Activated B cell treated with CpG ODN at 0.5 μM for 24 hours (primary cell): ENCODE measurements at regions not wholly inside any gene's neighbourhood (a gene's known extent, or its start where the extent isn't known, plus 50 kb on each side); places are given as distances from the start of the nearest gene placed in this dataset.

Experiments
- ATAC-seq: fragments of 200-7000 bp; cut with Tn5 transposase; one replicate; pipeline ENCODE4 v1.10.0; 2021; ENCODE audit warnings: low read depth, mild to moderate bottlenecking, moderate library complexity
- CTCF ChIA-PET: fragments of 350-600 bp; sonication (Branson Sonifier 250); formaldehyde crosslinking; loops from one replicate; lab custom pipeline; 2021; ENCODE audit warnings: antibody characterized with exemption; lab: Charles Lee
- POLR2A ChIA-PET: fragments of 350-600 bp; sonication (Branson Sonifier 250); formaldehyde crosslinking; loops from one replicate; lab custom pipeline; 2021; ENCODE audit warnings: antibody characterized with exemption; lab: Charles Lee
- DNase-seq: peaks from one replicate; pipeline ENCODE4 v3.0.0; 2022
- H3K27ac Mint-ChIP-seq: one replicate; pipeline ENCODE4 v1.8.0; 2020; ENCODE audit warnings: mixed read lengths
- H3K27me3 Mint-ChIP-seq: one replicate; pipeline ENCODE4 v1.8.0; 2021; ENCODE audit warnings: mixed read lengths
- H3K36me3 Mint-ChIP-seq: one replicate; pipeline ENCODE4 v1.8.0; 2021; ENCODE audit warnings: low read depth, mixed read lengths
- H3K4me1 Mint-ChIP-seq: one replicate; pipeline ENCODE4 v1.8.0; 2021; ENCODE audit warnings: mixed read lengths
- H3K4me3 Mint-ChIP-seq: one replicate; pipeline ENCODE4 v1.8.0; 2020; ENCODE audit warnings: mild to moderate bottlenecking, mixed read lengths
- H3K9me3 Mint-ChIP-seq: one replicate; pipeline ENCODE4 v1.8.0; 2020; ENCODE audit warnings: mixed read lengths
- intact Hi-C: fragments of 100-400 bp; cut with micrococcal nuclease; formaldehyde crosslinking; loops from one replicate; pipeline ENCODE4 v1.15.1; 2024
- TF ChIP-seq, protein P1 (sequence below): fragments of 200-600 bp; IDR thresholded peaks from one replicate; pipeline ENCODE4 v1.8.0; 2022; ENCODE audit warnings: antibody characterized with exemption, mild to moderate bottlenecking

DNA sequence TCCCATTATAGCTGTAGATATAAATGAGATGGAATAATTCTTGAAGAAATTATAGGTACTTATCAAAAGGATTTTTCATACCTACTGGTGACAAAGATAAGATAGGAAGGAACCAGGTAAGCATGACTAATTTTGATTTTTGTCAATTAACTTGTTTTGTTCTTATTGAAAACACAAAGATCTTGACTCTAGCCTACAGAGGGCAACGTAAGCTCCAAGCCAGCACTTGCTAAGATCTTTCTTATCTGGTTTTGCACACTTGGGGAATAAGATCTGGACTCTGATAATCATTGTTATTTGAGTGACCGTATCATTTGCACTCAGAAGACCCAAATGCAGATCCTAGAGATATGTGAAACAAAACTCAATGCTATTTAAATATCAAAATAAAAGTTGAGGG is 223.4 kb downstream of the VEGFC start:
- Mint-ChIP-seq H3K4me1 (no peaks in the 10 kb centered on the region), H3K27ac (no peak overlapping the region), H3K9me3 (no peaks in the 10 kb centered on the region), H3K36me3 (no peaks in the 10 kb centered on the region), H3K4me3 (no peak overlapping the region), H3K27me3 (no peaks in the 10 kb centered on the region)
- TF ChIP-seq, protein P1, sequence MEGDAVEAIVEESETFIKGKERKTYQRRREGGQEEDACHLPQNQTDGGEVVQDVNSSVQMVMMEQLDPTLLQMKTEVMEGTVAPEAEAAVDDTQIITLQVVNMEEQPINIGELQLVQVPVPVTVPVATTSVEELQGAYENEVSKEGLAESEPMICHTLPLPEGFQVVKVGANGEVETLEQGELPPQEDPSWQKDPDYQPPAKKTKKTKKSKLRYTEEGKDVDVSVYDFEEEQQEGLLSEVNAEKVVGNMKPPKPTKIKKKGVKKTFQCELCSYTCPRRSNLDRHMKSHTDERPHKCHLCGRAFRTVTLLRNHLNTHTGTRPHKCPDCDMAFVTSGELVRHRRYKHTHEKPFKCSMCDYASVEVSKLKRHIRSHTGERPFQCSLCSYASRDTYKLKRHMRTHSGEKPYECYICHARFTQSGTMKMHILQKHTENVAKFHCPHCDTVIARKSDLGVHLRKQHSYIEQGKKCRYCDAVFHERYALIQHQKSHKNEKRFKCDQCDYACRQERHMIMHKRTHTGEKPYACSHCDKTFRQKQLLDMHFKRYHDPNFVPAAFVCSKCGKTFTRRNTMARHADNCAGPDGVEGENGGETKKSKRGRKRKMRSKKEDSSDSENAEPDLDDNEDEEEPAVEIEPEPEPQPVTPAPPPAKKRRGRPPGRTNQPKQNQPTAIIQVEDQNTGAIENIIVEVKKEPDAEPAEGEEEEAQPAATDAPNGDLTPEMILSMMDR, result no peak
- DNase-seq, result no peak
- intact Hi-C loops, result no loop called here
- no peak for ATAC-seq
- POLR2A ChIA-PET, result no interaction called here
- CTCF ChIA-PET, result no interaction called here

DNA sequence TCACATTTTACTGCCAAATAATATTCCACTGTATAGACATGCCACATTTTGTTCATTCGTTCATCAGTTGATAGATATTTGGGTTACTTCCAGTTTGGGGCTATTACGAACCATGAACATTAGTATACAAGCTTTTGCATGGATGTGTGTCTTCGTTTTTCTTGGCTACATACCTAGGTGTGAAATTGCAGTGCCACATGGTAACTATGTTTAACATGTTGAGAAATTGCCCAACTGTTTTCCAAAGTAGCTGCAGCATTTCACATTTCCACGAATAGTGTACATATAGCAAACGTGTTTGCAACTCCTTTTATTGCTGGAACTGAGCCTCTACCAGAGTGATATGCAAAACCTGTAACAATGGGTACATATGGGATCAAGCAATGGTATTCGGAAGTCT is 221.5 kb downstream of the VEGFC start:
- ChIA-PET POLR2A (no interaction called here), CTCF (no interaction called here)
- TF ChIP-seq, protein P1, result no peak
- H3K4me1 Mint-ChIP-seq, result no peaks in the 10 kb centered on the region
- DNase-seq (no peak), ATAC-seq (no peak)
- no peak overlapping the region for H3K4me3 Mint-ChIP-seq
- H3K9me3 Mint-ChIP-seq, result no peaks in the 10 kb centered on the region
- no peaks in the 10 kb centered on the region for H3K36me3 Mint-ChIP-seq
- no peaks in the 10 kb centered on the region for H3K27me3 Mint-ChIP-seq
- no peak overlapping the region for H3K27ac Mint-ChIP-seq
- intact Hi-C loops, result no loop called here

DNA sequence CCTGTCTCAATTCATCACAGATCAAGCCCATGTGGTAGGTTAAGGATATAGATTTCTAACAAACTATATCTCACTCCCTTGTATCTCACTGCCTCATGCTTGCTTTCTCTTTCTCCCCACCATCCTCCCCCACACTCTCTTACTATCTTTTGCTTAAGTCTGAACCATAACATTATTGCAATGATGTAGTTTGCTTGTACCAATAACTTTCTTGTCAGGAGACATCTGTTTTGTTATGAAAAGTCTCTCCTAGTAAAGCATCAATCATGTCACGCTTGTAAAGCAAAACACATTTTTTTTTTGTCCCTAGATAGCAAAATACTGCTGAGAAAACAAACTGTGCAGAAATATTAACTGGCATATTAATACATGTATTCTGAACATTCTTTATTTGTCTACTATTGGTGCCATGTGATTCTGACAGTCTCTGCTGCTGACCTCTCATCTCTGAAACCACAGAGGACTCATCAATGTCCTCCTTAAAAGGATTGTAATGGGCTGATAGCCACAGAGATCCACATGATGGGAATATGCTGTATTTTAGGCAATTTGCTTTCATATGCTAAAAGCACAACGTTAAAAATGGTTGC is 217.5 kb downstream of the VEGFC start:
- TF ChIP-seq, protein P1, result no peak
- Mint-ChIP-seq H3K27ac (no peak overlapping the region), H3K4me1 (no peaks in the 10 kb centered on the region), H3K9me3 (no peaks in the 10 kb centered on the region), H3K27me3 (no peaks in the 10 kb centered on the region), H3K4me3 (no peak overlapping the region), H3K36me3 (no peaks in the 10 kb centered on the region)
- CTCF ChIA-PET, result no interaction called here
- intact Hi-C loops, result no loop called here
- POLR2A ChIA-PET, result no interaction called here
- no peak for ATAC-seq
- DNase-seq, result no peak

DNA sequence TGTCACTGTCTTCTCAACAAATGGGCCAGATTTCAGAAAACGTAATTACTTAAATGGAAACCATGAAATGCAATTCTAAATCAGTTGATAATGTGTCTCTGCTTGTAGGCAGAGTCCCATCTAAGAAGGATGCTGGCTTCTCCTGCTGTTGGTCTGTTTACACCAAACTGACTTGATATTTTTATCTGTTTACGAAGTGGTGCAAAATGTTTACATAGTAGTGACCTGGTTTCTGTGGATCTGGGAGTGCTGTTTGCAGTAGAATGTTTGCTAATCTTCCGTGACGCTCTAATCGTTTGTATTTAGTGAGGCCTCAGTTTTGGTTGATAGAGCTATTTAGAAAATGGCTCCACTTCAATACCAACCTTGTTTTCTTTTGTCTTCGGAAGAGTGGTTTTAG is 213.5 kb downstream of the VEGFC start:
- Mint-ChIP-seq H3K27me3 (no peaks in the 10 kb centered on the region), H3K4me3 (no peak overlapping the region), H3K9me3 (no peaks in the 10 kb centered on the region), H3K4me1 (no peaks in the 10 kb centered on the region), H3K36me3 (no peaks in the 10 kb centered on the region), H3K27ac (no peak overlapping the region)
- TF ChIP-seq, protein P1, result no peak
- ATAC-seq, result no peak
- intact Hi-C loops, result no loop called here
- DNase-seq, result no peak
- ChIA-PET CTCF (no interaction called here), POLR2A (no interaction called here)

DNA sequence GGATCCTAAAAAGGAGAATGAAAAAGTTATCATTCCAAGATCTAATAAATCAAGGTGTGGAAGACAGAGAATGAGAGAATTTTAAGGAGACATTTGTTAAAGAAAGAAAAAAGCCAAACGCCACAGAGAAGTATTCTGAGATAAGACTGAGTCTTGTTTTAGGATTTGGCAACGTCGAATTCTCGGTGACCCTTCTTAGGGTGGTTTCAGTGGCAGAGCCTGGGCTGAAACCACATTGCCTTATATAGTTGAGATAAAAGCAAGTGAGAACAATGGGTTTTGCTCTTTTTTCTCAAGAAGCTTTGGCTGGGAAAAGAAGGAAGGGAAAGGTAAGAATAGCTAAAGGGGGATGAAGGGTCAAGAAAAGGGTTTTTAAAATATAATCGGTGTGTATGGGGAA is 209.4 kb downstream of the VEGFC start:
- Mint-ChIP-seq H3K4me1 (no peaks in the 10 kb centered on the region), H3K9me3 (peaks cover 2% of the 10 kb centered on the region), H3K27me3 (no peaks in the 10 kb centered on the region), H3K27ac (no peak overlapping the region), H3K4me3 (no peak overlapping the region), H3K36me3 (no peaks in the 10 kb centered on the region)
- ChIA-PET CTCF (no interaction called here), POLR2A (no interaction called here)
- ATAC-seq (no peak), DNase-seq (no peak)
- intact Hi-C loops, result no loop called here
- TF ChIP-seq, protein P1, result no peak
